HFF-Myc (cell line): ENCODE measurements at regions not wholly inside any gene's neighbourhood (a gene's known extent, or its start where the extent isn't known, plus 50 kb on each side); places are given as distances from the start of the nearest gene placed in this dataset.

Experiments used
- DNase-seq: peaks from one replicate; pipeline ENCODE4 v3.0.0-alpha.2; 2011; ENCODE audit warnings: low read depth; ENCODE audit errors: extremely low read depth
- H3K4me3 ChIP-seq: replicated peaks from 2 replicates; pipeline ENCODE4 v1.5.1; 2011; ENCODE audit warnings: low read depth, mild to moderate bottlenecking, control low read depth, low read length
- CTCF ChIP-seq: IDR thresholded peaks from 2 replicates; pipeline ENCODE4 v1.5.1; 2012; ENCODE audit warnings: mild to moderate bottlenecking, low read depth, low read length, control low read depth; ENCODE audit errors: missing control alignments

GRCh38 chr6:23712756-23713155 is 413.3 kb upstream of the NRSN1 start:
- H3K4me3 ChIP-seq, result no peak overlapping the region
- DNase-seq, result no peak
- no peak for TF ChIP-seq CTCF

- no peak overlapping the region for H3K4me3 ChIP-seq
- DNase-seq, result no peak
- no peak for TF ChIP-seq CTCF
Observed at GRCh38 chr6:23713211-23713610, 412.8 kb upstream of the NRSN1 start.

GRCh38 chr6:23728707-23729106 is 397.3 kb upstream of the NRSN1 start:
- H3K4me3 ChIP-seq, result no peak overlapping the region
- no peak for TF ChIP-seq CTCF
- DNase-seq, result no peak

GRCh38 chr6:23731609-23732008 is 394.4 kb upstream of the NRSN1 start:
- no peak for TF ChIP-seq CTCF
- DNase-seq, result no peak
- no peak overlapping the region for H3K4me3 ChIP-seq

- TF ChIP-seq CTCF, result no peak
- no peak for DNase-seq
- H3K4me3 ChIP-seq, result no peak overlapping the region
Observed at GRCh38 chr6:23732521-23732920, 393.5 kb upstream of the NRSN1 start.

- H3K4me3 ChIP-seq, result no peak overlapping the region
- DNase-seq, result no peak
- TF ChIP-seq CTCF, result no peak
Observed at GRCh38 chr6:23735151-23735550, 390.9 kb upstream of the NRSN1 start.

- no peak for TF ChIP-seq CTCF
- DNase-seq, result no peak
- H3K4me3 ChIP-seq, result no peak overlapping the region
Observed at GRCh38 chr6:23736577-23736976, 389.4 kb upstream of the NRSN1 start.
